A549 (cell line): ENCODE measurements at regions not wholly inside any gene's neighbourhood (a gene's known extent, or its start where the extent isn't known, plus 50 kb on each side); places are given as distances from the start of the nearest gene placed in this dataset.
A peak's percentile ranks its signal among the peaks of the same experiment; 100 is the strongest.

ENCODE experiments used
- BCL3 ChIP-seq: fragments of >200 bp; sonication (Bioruptor Twin); formaldehyde crosslinking; IDR thresholded peaks from 3 replicates; pipeline ENCODE4 v1.6.1; 2016
- CTCF ChIP-seq: fragments of >200 bp; sonication (Bioruptor Twin); formaldehyde crosslinking; IDR thresholded peaks from 3 replicates; pipeline ENCODE4 v1.5.1; 2016
- EP300 ChIP-seq, 2 experiments: fragments of >200 bp; sonication (Bioruptor Twin); formaldehyde crosslinking; IDR thresholded peaks; 2 replicates in 1 of 2; 3 replicates in 1 of 2; pipeline ENCODE4 v1.6.1; 2016 to 2017
- JUN ChIP-seq, 2 experiments: fragments of >200 bp; sonication (Bioruptor Twin); formaldehyde crosslinking; IDR thresholded peaks; 2 replicates in 1 of 2; 3 replicates in 1 of 2; pipeline ENCODE4 v1.6.1; 2016 to 2017
- POLR2A ChIP-seq: IDR thresholded peaks from 2 replicates; pipeline ENCODE4 v1.6.1; 2012; ENCODE audit warnings: mild to moderate bottlenecking, low read length
- RFX5 ChIP-seq: fragments of 450-650 bp; IDR thresholded peaks from 2 replicates; pipeline ENCODE4 v1.7.1; 2014; ENCODE audit warnings: antibody characterized with exemption, mild to moderate bottlenecking, moderate library complexity

- TF ChIP-seq BCL3: peak; percentile 67; the same call in 1 of the 3 replicates
- peak; percentile 16 to 65; a peak in 1 of 5 replicates for TF ChIP-seq EP300 (IDR thresholded peaks at IDR 0.05)
- TF ChIP-seq CTCF: no peak
- no peak for TF ChIP-seq RFX5
- peak; percentile 64 to 69; a peak in 2 of 5 replicates for TF ChIP-seq JUN (IDR thresholded peaks at IDR 0.05)
- no peak for TF ChIP-seq POLR2A
Observed at GRCh38 chr20:10848810-10849370, 175.1 kb upstream of the JAG1 start.
